Adipocyte (in vitro differentiated cells): ENCODE measurements at regions not wholly inside any gene's neighbourhood (a gene's known extent, or its start where the extent isn't known, plus 50 kb on each side); places are given as distances from the start of the nearest gene placed in this dataset.
"Not testable (repeated sequence)": the region's sequence is repeated elsewhere in the genome, so short reads cannot be mapped to it uniquely, and the experiment has no call there.

Source experiments
- DNase-seq: peaks from one replicate; pipeline ENCODE4 v3.0.0-alpha.2; 2015; ENCODE audit warnings: low read depth
- H3K27me3 ChIP-seq: replicated peaks from 2 replicates; pipeline ENCODE4 v1.7.0; 2013; ENCODE audit warnings: mild to moderate bottlenecking, low read length, moderate library complexity; ENCODE audit not compliant: control insufficient read depth, insufficient read depth
- H3K36me3 ChIP-seq: 2 replicates; pipeline ENCODE4 v1.7.0; 2013; ENCODE audit warnings: low read length, mild to moderate bottlenecking, moderate library complexity; ENCODE audit not compliant: control insufficient read depth, insufficient read depth, severe bottlenecking
- H3K4me1 ChIP-seq: 2 replicates; pipeline ENCODE4 v1.7.0; 2013; ENCODE audit warnings: mild to moderate bottlenecking, low read length, moderate library complexity; ENCODE audit not compliant: control insufficient read depth, insufficient read depth
- H3K4me3 ChIP-seq: 2 replicates; pipeline ENCODE4 v1.7.0; 2013; ENCODE audit warnings: mild to moderate bottlenecking, low read length, moderate library complexity
- H3K9ac ChIP-seq: 2 replicates; pipeline ENCODE4 v1.7.0; 2013; ENCODE audit warnings: mild to moderate bottlenecking, low read length, moderate library complexity
- H3K9me3 ChIP-seq: 2 replicates; pipeline ENCODE4 v1.7.0; 2013; ENCODE audit warnings: mild to moderate bottlenecking, low read length, moderate library complexity; ENCODE audit not compliant: control insufficient read depth

- H3K27me3 ChIP-seq = peaks cover 19% of the 10 kb centered on the region
- DNase-seq = no peak
Measured at GRCh38 chr5:38148021-38148625, 110.2 kb upstream of the EGFLAM start.

GRCh38 chr5:38143384-38143783 is 115.0 kb upstream of the EGFLAM start:
- Histone ChIP-seq H3K9ac (no peak overlapping the region), H3K4me1 (peaks cover 3% of the 10 kb centered on the region)

More at GRCh38 chr5:38148021-38148625, 110.2 kb upstream of the EGFLAM start:
- H3K4me1 ChIP-seq = peaks cover 3% of the 10 kb centered on the region
- no peaks in the 10 kb centered on the region for H3K36me3 ChIP-seq
- H3K4me3 ChIP-seq = no peak overlapping the region
- no peaks in the 10 kb centered on the region for H3K9me3 ChIP-seq
- no peak overlapping the region for H3K9ac ChIP-seq

GRCh38 chr5:38141665-38142064 is 116.7 kb upstream of the EGFLAM start:
- H3K27me3 ChIP-seq = peaks cover 33% of the 10 kb centered on the region
- peaks cover 3% of the 10 kb centered on the region for H3K4me1 ChIP-seq
- DNase-seq = no peak
- H3K4me3 ChIP-seq = no peak overlapping the region
- H3K36me3 ChIP-seq = no peaks in the 10 kb centered on the region
- no peak overlapping the region for H3K9ac ChIP-seq
- H3K9me3 ChIP-seq = peaks cover 2% of the 10 kb centered on the region

More at GRCh38 chr5:38143384-38143783, 115.0 kb upstream of the EGFLAM start:
- Histone ChIP-seq H3K36me3 (no peaks in the 10 kb centered on the region), H3K9me3 (peaks cover 2% of the 10 kb centered on the region), H3K4me3 (no peak overlapping the region), H3K27me3 (peaks cover 27% of the 10 kb centered on the region)
- no peak for DNase-seq

GRCh38 chr5:38138574-38138973 is 119.8 kb upstream of the EGFLAM start:
- H3K4me1 ChIP-seq = peaks cover 3% of the 10 kb centered on the region

GRCh38 chr5:38135486-38136039 is 122.8 kb upstream of the EGFLAM start:
- Histone ChIP-seq H3K36me3 (no peaks in the 10 kb centered on the region), H3K9me3 (no peaks in the 10 kb centered on the region), H3K27me3 (peaks cover 32% of the 10 kb centered on the region), H3K4me1 (no peaks in the 10 kb centered on the region), H3K9ac (no peak overlapping the region), H3K4me3 (no peak overlapping the region)
- no peak for DNase-seq

More at GRCh38 chr5:38138574-38138973, 119.8 kb upstream of the EGFLAM start:
- H3K36me3 ChIP-seq = no peaks in the 10 kb centered on the region
- no peak for DNase-seq
- peaks cover 35% of the 10 kb centered on the region for H3K27me3 ChIP-seq
- peaks cover 2% of the 10 kb centered on the region for H3K9me3 ChIP-seq
- no peak overlapping the region for H3K4me3 ChIP-seq
- no peak overlapping the region for H3K9ac ChIP-seq

GRCh38 chr5:38134810-38135209 is 123.5 kb upstream of the EGFLAM start:
- Histone ChIP-seq H3K4me3 (no peak overlapping the region), H3K9me3 (no peaks in the 10 kb centered on the region), H3K9ac (no peak overlapping the region), H3K36me3 (no peaks in the 10 kb centered on the region), H3K4me1 (no peaks in the 10 kb centered on the region), H3K27me3 (peaks cover 26% of the 10 kb centered on the region)
- DNase-seq = no peak

GRCh38 chr5:38134294-38134693 is 124.1 kb upstream of the EGFLAM start:
- not testable (repeated sequence) for H3K9me3 ChIP-seq, H3K4me1 ChIP-seq, H3K4me3 ChIP-seq, H3K9ac ChIP-seq, H3K36me3 ChIP-seq, DNase-seq
- peaks cover 25% of the 10 kb centered on the region for H3K27me3 ChIP-seq

GRCh38 chr5:38131686-38132085 is 126.7 kb upstream of the EGFLAM start:
- H3K36me3 ChIP-seq = no peaks in the 10 kb centered on the region
- H3K4me1 ChIP-seq = no peaks in the 10 kb centered on the region
- H3K9me3 ChIP-seq = no peaks in the 10 kb centered on the region
- H3K9ac ChIP-seq = no peak overlapping the region
- H3K27me3 ChIP-seq = peaks cover 35% of the 10 kb centered on the region
- no peak for DNase-seq
- no peak overlapping the region for H3K4me3 ChIP-seq

- no peaks in the 10 kb centered on the region for H3K36me3 ChIP-seq
- H3K4me1 ChIP-seq = no peaks in the 10 kb centered on the region
- H3K4me3 ChIP-seq = no peak overlapping the region
- DNase-seq = no peak
- H3K9ac ChIP-seq = no peak overlapping the region
- H3K27me3 ChIP-seq = peaks cover 47% of the 10 kb centered on the region
- no peaks in the 10 kb centered on the region for H3K9me3 ChIP-seq
Measured at GRCh38 chr5:38124321-38124720, 134.0 kb upstream of the EGFLAM start.

- H3K9ac ChIP-seq = no peak overlapping the region
Measured at GRCh38 chr5:38121420-38121819, 136.9 kb upstream of the EGFLAM start.

GRCh38 chr5:38119836-38120235 is 138.5 kb upstream of the EGFLAM start:
- Histone ChIP-seq H3K4me1 (no peaks in the 10 kb centered on the region), H3K9me3 (no peaks in the 10 kb centered on the region), H3K27me3 (peaks cover 18% of the 10 kb centered on the region), H3K9ac (no peak overlapping the region), H3K4me3 (no peak overlapping the region), H3K36me3 (no peaks in the 10 kb centered on the region)
- DNase-seq = no peak

More at GRCh38 chr5:38121420-38121819, 136.9 kb upstream of the EGFLAM start:
- DNase-seq = no peak
- Histone ChIP-seq H3K4me1 (no peaks in the 10 kb centered on the region), H3K4me3 (no peak overlapping the region), H3K27me3 (peaks cover 28% of the 10 kb centered on the region), H3K9me3 (no peaks in the 10 kb centered on the region), H3K36me3 (no peaks in the 10 kb centered on the region)
